Esophagus squamous epithelium (tissue), 4 donors: ENCODE measurements at regions not wholly inside any gene's neighbourhood (a gene's known extent, or its start where the extent isn't known, plus 50 kb on each side); places are given as distances from the start of the nearest gene placed in this dataset.

ENCODE experiments used
- POLR2A ChIP-seq, 4 donors: fragments of 450-650 bp; IDR thresholded peaks; one replicate each; pipeline ENCODE4 v1.6.1; 2017; ENCODE audit warnings: antibody characterized with exemption in 4 of 4, mild to moderate bottlenecking in 4 of 4, moderate library complexity in 3 of 4
- TF ChIP-seq, protein P1 (sequence below), 6 experiments: fragments of 450-650 bp in 4 of 6; fragments of 200-600 bp in 2 of 6; sonication (generic) in 2 of 6; IDR thresholded peaks; one replicate each; pipeline ENCODE4 v1.5.1; 2016 to 2019; ENCODE audit warnings: antibody characterized with exemption in 6 of 6, mild to moderate bottlenecking in 4 of 6, moderate library complexity in 4 of 6

DNA sequence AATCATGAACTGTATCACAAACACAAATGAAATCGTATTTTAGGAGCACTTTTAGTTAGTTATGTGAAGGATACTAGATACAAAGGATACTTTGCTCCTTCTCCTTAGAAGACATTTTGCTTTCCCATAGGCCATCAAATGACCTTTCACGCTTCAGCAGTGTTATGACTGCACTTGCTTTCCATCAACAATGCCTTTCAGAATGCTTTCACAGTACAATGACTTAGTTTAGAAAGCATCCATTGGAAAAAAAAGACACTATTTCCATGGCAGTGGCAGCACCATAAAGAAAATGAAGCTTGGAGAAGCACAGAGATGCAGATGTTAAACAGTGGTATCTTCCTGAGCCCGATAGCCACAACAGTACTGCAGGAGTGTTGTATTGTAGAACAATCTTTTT is 203.9 kb downstream of the PCSK1 start:
- TF ChIP-seq, protein P1, sequence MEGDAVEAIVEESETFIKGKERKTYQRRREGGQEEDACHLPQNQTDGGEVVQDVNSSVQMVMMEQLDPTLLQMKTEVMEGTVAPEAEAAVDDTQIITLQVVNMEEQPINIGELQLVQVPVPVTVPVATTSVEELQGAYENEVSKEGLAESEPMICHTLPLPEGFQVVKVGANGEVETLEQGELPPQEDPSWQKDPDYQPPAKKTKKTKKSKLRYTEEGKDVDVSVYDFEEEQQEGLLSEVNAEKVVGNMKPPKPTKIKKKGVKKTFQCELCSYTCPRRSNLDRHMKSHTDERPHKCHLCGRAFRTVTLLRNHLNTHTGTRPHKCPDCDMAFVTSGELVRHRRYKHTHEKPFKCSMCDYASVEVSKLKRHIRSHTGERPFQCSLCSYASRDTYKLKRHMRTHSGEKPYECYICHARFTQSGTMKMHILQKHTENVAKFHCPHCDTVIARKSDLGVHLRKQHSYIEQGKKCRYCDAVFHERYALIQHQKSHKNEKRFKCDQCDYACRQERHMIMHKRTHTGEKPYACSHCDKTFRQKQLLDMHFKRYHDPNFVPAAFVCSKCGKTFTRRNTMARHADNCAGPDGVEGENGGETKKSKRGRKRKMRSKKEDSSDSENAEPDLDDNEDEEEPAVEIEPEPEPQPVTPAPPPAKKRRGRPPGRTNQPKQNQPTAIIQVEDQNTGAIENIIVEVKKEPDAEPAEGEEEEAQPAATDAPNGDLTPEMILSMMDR (IDR thresholded peaks at IDR 0.05), result no peak
- no peak for TF ChIP-seq POLR2A (IDR thresholded peaks at IDR 0.05)
